NCI-H146 treated with DMSO at 0.1 percent for 48 hours (cell line): ENCODE measurements at regions not wholly inside any gene's neighbourhood (a gene's known extent, or its start where the extent isn't known, plus 50 kb on each side); places are given as distances from the start of the nearest gene placed in this dataset.
"Not testable (repeated sequence)": the region's sequence is repeated elsewhere in the genome, so short reads cannot be mapped to it uniquely, and the experiment has no call there.

ENCODE experiments used
- DNase-seq: peaks from one replicate; lab custom pipeline; 2025; ENCODE audit not compliant: unreplicated experiment; lab: John Stamatoyannopoulos, UW

DNA sequence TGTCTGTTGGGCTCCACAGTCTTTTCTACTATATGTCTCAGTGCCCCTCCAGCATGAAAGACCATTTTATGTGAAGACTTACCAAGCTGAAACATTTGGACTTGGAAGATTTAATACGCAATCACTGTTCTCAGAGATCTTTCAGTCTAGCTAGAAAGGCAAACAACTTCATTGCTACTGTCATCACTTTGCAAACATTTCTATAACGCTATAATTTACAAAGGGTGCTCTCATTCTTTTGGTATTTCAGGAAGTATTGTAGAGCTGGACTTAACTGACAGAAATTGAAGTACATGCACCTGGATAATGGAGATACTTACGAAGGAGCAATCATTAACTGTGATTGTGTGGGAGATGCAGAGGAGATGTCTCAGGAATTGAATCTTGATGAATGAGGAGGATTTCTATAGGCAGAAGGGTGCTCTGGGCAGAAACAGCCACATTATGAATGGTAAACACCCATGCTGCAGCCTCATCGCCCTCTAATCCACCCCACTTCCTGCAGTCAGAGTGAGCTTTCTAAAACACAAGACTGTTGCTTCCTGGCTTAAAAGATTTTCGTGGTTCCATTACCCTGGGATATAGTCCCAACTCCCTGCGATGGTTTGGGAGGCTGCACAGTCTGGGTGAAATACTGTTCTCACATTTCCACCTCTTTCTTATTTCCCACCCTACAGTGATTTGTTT, 75.1 kb upstream of the GNG12 start:
- DNase-seq = no peak

DNA sequence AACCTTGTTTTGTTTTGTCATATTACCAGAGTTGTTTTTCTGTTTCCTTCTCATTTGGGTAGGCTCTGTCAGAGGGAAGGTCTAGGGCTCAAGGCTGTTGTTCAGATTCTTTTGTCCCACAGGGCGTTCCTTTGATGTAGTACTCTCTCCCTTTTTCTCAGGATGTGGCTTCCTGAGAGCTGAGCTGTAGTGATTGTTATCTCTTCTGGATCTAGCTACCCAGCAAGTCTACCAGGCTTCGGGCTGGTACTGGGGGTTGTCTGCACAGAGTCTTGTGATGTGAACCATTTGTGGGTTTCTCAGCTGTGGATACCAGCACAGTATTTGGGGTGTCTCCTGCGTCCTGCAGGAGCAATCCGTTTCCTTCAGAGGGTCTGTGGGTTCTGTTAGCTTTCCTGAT, 74.2 kb upstream of the GNG12 start:
- not testable (repeated sequence) for DNase-seq

DNA sequence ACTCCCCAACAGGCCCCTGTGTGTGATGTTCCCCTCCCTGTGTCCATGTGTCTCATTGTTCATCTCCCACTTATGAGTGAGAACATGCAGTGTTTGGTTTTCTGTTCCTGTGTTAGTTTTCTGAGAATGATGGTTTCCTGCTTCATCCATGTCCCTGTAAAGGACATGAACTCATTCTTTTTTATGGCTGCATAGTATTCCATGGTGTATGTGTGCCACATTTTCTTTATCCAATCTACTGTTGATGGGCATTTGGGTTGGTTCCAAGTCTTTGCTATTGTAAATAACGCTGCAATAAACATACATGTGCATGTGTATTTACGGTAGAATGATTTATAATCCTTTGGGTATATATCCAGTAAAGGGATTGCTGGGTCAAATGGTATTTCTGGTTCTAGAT, 72.7 kb upstream of the GNG12 start:
- not testable (repeated sequence) for DNase-seq

DNA sequence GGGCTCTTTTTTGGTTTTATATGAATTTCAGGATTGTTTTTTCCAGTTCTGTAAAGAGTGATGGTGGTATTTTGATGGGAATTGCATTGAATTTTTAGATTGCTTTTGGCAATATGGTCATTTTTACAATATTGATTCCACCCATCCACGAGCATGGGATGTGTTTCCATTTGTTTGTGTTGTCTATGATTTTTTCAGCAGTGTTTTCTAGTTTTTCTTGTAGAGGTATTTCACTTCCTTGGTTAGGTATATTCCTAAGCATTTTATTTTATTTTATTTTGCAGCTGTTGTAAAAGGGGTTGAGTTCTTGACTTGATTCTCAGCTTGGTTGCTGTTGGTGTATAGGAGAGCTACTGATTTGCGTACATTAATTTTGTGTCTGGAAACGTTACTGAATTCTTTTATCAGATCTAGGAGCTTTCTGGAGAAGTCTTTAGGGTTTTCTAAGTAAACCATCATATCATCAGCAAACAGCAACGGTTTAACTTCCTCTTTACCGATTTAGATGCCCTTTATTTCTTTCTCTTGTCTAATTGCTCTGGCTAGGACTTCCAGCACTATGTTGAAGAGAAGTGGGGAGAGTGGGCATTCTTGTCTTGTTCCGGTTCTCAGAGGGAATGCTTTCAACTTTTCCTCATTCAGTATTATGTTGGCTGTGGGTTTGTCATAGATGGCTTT, 69.4 kb upstream of the GNG12 start:
- not testable (repeated sequence) for DNase-seq

DNA sequence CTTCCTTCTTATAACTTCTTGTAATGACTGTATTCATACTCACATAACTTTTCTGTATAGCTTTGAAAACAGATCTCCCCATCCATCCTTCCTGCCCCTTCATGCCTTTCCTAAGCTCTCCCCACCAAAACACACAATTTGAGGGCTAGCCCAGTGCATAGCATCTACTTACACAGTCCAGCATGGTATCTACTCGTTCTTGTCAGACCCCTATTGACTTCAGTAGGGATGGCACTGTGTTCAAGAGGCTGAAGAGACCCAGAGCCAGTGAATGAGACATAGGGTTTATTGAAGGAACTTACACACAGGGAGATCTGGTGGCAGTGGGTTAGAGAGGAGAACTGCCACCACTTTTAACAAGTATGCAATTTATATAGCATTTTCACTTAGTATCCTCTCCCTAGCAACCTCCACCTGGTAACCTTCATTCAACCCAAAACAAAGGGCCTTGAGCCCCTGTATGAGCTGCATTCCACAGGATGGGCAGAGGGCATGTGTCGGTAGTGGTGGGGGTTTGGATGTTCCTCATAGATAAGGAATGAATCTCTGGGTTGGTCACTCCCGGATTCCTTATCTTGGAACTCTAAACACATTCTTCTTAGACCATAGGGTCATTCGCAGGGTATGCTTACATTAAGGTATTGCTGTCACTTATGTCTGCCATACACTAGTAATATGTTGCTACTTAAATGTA, 64.9 kb upstream of the GNG12 start:
- DNase-seq = no peak

DNA sequence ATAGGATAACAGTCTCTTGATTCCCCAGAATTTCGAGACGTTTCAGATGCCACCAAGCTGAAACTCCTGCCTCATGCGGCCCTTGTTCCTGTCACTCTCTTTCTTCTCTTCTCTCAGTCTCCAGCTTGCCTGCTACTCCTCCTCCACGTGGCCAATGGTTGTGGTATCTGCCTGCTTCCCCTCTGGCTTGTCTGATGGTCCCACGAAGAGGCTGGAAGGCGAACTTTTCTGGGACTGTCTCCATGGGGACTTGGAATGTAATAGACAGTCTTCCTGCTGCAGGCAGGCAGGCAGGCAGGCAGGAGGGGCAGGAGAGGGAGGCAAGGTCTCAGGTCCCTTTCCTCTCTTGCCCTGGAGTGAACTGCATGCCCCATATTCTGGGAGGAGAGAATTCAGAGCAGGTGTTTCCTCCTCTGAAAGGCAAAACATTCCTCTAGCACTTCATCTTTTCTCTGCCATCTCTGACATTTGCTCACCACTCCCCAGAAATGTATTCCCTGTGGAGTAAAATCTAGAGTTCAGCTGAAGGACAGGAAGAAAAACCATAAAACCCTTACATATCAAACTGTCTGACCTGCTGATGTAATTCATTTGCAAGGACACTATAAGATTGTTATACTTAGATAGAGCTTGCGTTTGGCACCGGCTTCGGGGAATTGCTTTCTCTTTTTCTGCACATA, 64.1 kb upstream of the GNG12 start:
- no peak for DNase-seq

DNA sequence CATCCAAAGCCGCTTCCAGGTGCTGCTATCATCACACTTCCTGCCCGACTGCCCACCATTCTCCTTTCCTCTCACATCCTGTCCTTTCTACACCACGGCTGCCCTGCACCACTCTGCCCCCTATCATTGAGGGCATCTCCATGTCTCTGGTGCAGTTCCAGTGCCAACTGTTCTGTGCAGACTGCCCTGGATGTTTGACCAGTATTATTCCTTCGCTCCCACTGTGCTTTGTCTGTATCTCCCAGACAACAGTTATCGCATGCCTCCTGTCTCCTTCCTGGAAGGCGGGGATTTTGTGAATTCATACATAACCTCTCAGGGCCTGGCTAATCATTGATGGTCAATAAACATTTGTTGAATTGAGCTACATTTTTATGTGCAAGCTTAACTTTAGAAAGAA, 63.6 kb upstream of the GNG12 start:
- peak; percentile 65 for DNase-seq

DNA sequence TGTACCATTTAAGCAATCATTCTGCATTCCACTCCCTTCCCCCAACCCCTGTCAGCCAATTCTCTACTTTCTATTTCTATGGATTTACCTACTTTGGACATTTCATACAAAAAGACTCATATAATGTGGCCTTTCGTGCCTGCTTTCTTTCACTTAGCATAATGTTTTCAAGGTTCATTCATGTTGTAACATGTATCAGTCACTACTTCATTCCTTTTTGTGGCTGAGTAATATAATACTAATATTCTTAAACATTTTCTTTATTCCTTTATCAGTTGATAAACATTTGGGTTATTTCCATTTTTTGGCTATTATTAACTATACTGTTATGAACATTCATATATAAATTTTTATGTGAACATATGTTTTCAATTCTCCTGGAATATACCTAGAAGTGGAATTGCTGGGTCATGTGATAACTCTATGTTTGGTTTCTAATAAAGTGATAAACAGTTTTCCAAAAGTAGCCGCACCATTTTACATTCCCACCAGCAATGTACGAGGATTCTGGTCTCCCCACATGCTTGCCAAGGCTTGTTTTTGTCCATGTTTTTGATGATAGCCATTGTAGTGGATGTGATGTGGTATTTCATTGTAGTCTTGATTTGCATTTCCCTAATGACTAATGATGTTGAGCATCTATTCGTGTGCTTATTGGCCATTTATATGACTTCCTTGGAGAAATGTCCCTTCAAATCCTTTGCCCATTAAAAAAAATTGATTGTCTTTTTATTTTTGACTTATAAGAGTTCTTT, 61.9 kb upstream of the GNG12 start:
- no peak for DNase-seq

DNA sequence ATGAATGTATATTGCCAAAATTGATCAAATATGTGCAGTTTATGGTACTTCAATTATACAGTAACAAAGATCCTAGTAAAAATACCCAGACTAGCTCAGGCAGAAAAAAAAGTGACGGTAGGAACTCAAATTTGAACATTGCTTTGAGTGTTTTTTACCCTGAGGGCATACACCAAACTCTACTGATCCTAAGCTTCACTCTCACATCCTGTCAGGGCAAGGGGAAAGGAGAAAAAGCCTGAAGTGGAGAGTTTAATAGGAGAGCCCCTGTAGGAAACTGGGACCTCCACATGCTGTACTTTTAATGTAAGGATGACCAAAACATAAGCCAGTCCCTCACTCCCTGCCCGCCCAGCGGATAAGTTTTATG, 59.8 kb upstream of the GNG12 start:
- DNase-seq = no peak

DNA sequence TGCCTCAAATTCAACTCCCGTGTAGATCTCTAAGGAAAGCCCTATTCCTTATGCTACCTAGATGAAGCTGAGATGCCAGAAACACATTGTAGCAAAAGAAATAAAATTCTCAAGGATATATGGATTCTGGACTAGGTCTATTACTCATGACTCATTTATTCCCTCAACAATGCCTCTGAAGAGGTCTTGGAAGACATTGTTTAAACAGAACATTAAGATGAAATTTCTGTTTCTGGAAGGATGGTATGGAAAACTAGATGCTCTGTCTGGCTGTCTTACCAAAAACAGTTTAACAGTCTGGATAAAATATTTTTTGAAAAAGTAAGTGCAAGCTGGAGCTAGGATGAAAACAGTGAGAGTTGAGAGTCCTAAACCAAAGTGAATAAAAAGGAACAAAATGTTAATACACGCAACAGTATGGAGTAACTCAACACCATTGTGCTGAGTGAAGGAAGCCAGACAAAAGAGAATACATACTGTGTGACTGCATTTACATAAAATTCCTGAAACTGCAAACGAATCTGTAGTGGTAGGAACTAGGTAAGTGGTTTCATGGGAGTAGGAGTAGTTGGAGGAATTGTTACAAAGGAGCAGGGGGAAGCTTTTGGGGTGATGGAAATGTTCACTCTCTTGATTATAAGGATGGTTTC, 59.3 kb upstream of the GNG12 start:
- DNase-seq = no peak

DNA sequence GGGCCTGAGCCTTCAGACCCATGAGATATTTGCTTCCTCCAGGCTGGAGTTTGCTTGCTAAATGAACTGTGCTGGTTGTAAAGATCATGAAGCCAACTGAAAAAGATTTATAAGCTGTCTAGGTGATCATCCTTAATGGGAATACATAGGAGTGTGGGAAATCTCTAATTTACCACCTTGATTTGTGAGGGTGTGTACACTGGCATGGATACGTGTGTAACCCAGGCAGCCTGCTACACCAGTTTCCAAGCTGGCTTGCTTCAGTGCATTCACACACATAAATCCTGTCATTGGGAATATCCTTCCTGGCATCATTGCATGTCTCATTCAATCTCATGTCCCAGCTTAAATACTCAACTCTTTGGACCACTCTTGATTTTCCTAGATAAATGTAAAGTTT, 57.6 kb upstream of the GNG12 start:
- no peak for DNase-seq

DNA sequence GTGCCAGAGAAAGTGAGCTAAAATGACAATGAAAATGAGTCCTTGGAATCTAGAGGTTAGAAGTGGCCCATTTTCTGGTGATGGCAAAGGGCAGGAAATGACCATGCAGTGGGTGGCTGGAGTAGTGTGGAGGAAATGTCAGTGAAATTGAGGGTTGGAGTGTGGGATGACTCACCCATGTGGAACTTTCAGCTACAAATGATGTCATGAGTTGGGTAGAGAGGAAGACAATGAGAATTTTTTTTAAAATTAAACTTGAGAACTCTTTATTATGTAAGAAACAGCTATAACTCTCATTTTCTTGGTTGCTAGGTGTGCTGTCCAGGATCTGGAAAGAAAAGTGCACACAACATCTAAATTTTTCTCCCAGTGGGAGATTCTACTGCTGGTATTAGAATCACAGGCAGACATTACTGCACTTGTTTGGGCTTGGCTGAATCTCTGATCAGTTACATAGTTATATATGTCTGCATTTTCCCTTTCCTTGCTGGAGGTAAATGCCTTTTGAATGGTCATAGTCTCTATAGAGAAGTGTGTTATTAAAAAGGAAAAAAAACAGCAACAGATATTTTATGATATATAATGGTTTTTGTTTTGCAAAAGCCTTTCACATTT, 56.8 kb upstream of the GNG12 start:
- no peak for DNase-seq

DNA sequence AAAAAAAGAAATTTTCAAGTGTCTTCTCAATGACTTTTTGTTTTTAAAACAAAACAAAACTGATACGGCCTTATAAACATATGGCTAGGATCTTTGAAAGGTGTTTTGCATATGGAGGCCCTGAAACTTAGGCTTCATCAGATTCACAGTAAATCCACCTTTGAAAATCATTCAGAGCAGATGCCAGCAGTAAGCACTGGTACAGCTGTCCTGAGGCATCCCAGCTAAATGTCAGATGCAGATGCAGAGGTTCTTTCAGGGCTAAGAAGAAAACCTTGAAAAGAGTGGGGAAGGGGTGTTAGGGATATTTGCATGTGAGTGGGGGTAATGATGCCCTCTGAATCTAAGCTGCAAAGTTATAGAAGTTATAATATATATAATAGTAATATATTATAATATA, 56.2 kb upstream of the GNG12 start:
- no peak for DNase-seq

DNA sequence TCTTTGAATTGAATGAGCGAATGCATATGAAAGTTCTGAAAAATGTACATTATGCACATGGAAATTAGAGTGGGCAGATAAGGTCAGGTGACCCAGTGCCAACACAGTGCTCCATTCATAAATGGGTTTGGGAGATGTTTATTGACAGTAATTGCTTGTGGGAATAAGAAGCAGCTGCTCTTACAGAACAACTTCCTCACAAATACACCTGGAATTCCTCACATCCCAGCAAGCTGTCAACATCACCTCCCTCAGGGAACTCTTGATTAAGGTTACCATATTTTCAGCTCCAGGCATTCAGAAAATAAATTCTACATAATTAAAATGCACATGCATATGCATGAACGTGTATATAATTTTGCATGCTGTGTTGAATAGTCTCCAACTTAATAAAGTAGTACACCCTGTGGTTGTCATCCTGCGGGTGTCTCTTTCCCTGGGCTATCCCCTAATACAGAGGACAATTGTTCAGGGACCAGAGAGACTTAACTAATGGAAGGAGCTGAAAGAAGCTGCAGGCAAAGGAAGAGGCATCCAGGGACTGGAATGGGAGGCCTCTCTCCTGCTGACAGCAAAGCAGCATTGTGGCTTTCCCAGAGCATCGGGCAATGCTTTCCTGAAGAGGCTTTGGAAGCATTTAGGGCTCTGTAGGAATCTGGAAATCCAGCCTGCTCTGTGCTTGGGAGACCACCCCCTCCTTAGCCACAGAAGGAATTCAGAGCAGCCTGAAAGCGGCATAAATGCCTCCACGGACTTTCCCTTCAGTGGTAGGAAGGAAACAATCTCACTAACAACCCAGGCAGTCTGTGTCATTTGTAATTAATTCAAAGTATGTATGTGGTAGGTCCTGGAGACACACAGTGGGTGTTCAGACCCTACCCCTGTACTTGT, 55.2 kb upstream of the GNG12 start:
- peak; percentile 45 for DNase-seq

DNA sequence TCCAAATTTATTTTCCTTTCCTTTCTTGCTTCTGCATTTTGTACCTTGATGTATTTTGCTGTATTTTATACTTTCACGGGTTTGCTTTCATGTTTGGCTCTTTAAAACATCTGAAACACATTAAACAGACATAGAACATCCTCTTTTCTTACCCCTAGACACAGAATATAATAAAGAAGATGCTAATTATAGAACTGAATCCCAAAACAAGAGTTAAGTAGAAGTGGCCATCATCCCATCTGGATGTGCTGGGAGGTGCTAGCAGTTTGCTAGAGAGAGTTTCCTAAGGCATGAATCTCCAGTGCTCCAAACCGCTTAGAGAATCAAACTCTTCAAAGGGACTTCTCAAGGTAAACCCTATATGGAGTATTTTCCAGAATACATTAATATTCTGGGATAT, 53.9 kb upstream of the GNG12 start:
- DNase-seq = no peak

DNA sequence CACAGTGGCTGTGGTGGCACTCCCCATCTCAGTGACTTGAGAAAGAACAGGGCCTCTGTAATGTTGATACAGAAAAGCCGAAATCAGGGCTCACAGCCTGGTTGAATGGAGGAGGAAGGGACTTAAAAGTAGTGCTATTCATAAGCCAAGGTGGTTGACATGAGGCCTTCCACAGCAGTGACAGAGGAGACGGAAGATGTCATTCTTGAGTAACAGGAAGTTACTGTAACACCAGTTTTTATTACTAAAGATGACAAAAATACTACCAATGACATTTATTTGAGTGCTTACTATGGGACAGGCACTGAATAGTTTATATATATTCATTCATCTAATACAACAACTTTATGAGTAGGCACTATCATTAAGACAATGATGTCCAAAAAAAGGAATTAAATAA, 52.8 kb upstream of the GNG12 start:
- no peak for DNase-seq

DNA sequence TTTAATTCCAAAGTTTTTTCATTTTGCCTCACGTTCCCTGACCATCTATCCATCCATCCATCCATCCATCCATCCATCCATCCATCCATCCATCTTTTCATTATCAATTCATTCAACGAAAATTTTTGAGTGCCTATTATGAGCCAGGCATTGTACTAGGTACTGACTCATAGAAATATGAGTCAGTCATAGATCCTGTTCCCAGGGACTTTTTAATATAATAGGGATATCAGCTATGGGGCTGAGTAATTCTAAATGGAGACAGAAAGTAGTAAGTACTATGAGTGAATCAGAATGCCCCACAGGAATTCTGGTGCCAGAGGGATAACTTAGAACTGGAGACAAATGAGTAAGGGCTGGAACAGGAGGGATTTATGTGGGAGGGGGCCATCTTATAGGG, 49.8 kb upstream of the GNG12 start:
- DNase-seq = no peak
